ENCODE measurements at regions not wholly inside any gene's neighbourhood (a gene's known extent, or its start where the extent isn't known, plus 50 kb on each side); places are given as distances from the start of the nearest gene placed in this dataset.

- no peak for TF ChIP-seq CTCF (conservative IDR thresholded peaks at IDR 0.05; ENCODE audit: low read depth, low read length)
- H3K4me3 ChIP-seq (ENCODE audit: low read length) = no peak overlapping the region
These were observed 781.9 kb upstream of the GRM7 start for GRCh38 chr3:6079011-6079410.

GRCh38 chr3:6079561-6080179 is 781.2 kb upstream of the GRM7 start:
- H3K4me3 ChIP-seq (ENCODE audit: low read length) = no peak overlapping the region
- DNase-seq (ENCODE audit: low read depth) = no peak
- no peak for TF ChIP-seq CTCF (conservative IDR thresholded peaks at IDR 0.05; ENCODE audit: low read depth, low read length)

More at GRCh38 chr3:6079011-6079410, 781.9 kb upstream of the GRM7 start:
- no peak for DNase-seq (ENCODE audit: low read depth)

GRCh38 chr3:6088433-6088832 is 772.5 kb upstream of the GRM7 start:
- no peak overlapping the region for H3K4me3 ChIP-seq (ENCODE audit: low read length)
- TF ChIP-seq CTCF (conservative IDR thresholded peaks at IDR 0.05; ENCODE audit: low read depth, low read length) = no peak
- no peak for DNase-seq (ENCODE audit: low read depth)

- H3K4me3 ChIP-seq (ENCODE audit: low read length) = no peak overlapping the region
- no peak for DNase-seq (ENCODE audit: low read depth)
- TF ChIP-seq CTCF (conservative IDR thresholded peaks at IDR 0.05; ENCODE audit: low read depth, low read length) = no peak
These were observed 771.1 kb upstream of the GRM7 start for GRCh38 chr3:6089780-6090179.

GRCh38 chr3:6091262-6091661 is 769.7 kb upstream of the GRM7 start:
- H3K4me3 ChIP-seq (ENCODE audit: low read length) = no peak overlapping the region
- TF ChIP-seq CTCF (conservative IDR thresholded peaks at IDR 0.05; ENCODE audit: low read depth, low read length) = no peak
- no peak for DNase-seq (ENCODE audit: low read depth)

- no peak for TF ChIP-seq CTCF (conservative IDR thresholded peaks at IDR 0.05; ENCODE audit: low read depth, low read length)
- H3K4me3 ChIP-seq (ENCODE audit: low read length) = no peak overlapping the region
- DNase-seq (ENCODE audit: low read depth) = no peak
These were observed 765.9 kb upstream of the GRM7 start for GRCh38 chr3:6095006-6095405.

- no peak for DNase-seq (ENCODE audit: low read depth)
- no peak overlapping the region for H3K4me3 ChIP-seq (ENCODE audit: low read length)
- TF ChIP-seq CTCF (conservative IDR thresholded peaks at IDR 0.05; ENCODE audit: low read depth, low read length) = no peak
These were observed 763.9 kb upstream of the GRM7 start for GRCh38 chr3:6097021-6097420.
